SU-DHL-6 (cell line): ENCODE measurements at regions not wholly inside any gene's neighbourhood (a gene's known extent, or its start where the extent isn't known, plus 50 kb on each side); places are given as distances from the start of the nearest gene placed in this dataset.

Experiments
- H2AFZ ChIP-seq: fragments of 200-600 bp; sonication (generic); 2 replicates; pipeline ENCODE4 v1.6.1; 2014; ENCODE audit warnings: low read depth, mild to moderate bottlenecking, moderate library complexity, mixed read lengths, antibody characterized with exemption, low read length; ENCODE audit not compliant: severe bottlenecking
- H3F3A ChIP-seq: fragments of 200-600 bp; shearing (Covaris generic); 2 replicates; pipeline ENCODE4 v1.6.0; 2016; ENCODE audit warnings: antibody characterized with exemption, mild to moderate bottlenecking; ENCODE audit not compliant: insufficient read depth
- H3K27ac ChIP-seq: fragments of 200-600 bp; sonication (generic); 2 replicates; pipeline ENCODE4 v1.5.1; 2016; ENCODE audit warnings: low read depth, mild to moderate bottlenecking, low read length, moderate library complexity, mixed read lengths
- H3K27me3 ChIP-seq: fragments of 200-600 bp; sonication (generic), shearing (Covaris generic); 2 replicates; pipeline ENCODE4 v1.6.0; 2014; ENCODE audit warnings: mild to moderate bottlenecking, low read length
- H3K36me3 ChIP-seq: fragments of 200-600 bp; sonication (generic); 2 replicates; pipeline ENCODE4 v1.6.1; 2014; ENCODE audit warnings: mild to moderate bottlenecking, low read length, mixed read lengths
- H3K4me2 ChIP-seq: fragments of 300-600, 200-600 bp; shearing (Covaris generic), sonication (generic); 2 replicates; pipeline ENCODE4 v1.6.0; 2014; ENCODE audit warnings: low read length, low read depth, mild to moderate bottlenecking; ENCODE audit not compliant: poor library complexity, severe bottlenecking
- H3K4me3 ChIP-seq: fragments of 200-600 bp; sonication (generic); 2 replicates; pipeline ENCODE4 v1.5.1; 2014; ENCODE audit warnings: antibody characterized with exemption, low read length, mild to moderate bottlenecking, mixed read lengths; ENCODE audit not compliant: insufficient read depth, poor library complexity, severe bottlenecking
- H3K79me2 ChIP-seq: fragments of 200-600 bp; sonication (generic); 2 replicates; pipeline ENCODE4 v1.6.1; 2014; ENCODE audit warnings: mild to moderate bottlenecking, low read length, moderate library complexity; ENCODE audit not compliant: insufficient read depth
- H3K9ac ChIP-seq: fragments of 200-600 bp; sonication (generic); 2 replicates; pipeline ENCODE4 v1.7.0; 2014; ENCODE audit warnings: mild to moderate bottlenecking, low read length
- H3K9me2 ChIP-seq: fragments of 200-600 bp; sonication (generic); replicated peaks from 2 replicates; pipeline ENCODE4 v1.6.1; 2014; ENCODE audit warnings: low read length; ENCODE audit not compliant: insufficient read depth
- H3K9me3 ChIP-seq: fragments of 200-600 bp; sonication (generic); 2 replicates; pipeline ENCODE4 v1.6.1; 2014; ENCODE audit warnings: low read length, mixed read lengths; ENCODE audit not compliant: insufficient read depth
- H4K20me1 ChIP-seq: fragments of 200-600 bp; sonication (generic); 2 replicates; pipeline ENCODE4 v1.6.1; 2014; ENCODE audit warnings: low read depth, mild to moderate bottlenecking, antibody characterized with exemption, low read length, moderate library complexity, mixed read lengths
- CTCF ChIP-seq: fragments of 200-600 bp; sonication (generic); IDR thresholded peaks from one replicate; pipeline ENCODE4 v1.5.1; 2017; ENCODE audit warnings: antibody characterized with exemption, mild to moderate bottlenecking, low read length, moderate library complexity; ENCODE audit not compliant: insufficient read depth, poor library complexity, severe bottlenecking
- EZH2phosphoT487 ChIP-seq: fragments of 200-600 bp; sonication (generic), shearing (Covaris generic); conservative IDR thresholded peaks from 2 replicates; pipeline ENCODE4 v1.6.1; 2018; ENCODE audit warnings: mild to moderate bottlenecking, antibody characterized with exemption, low read length, moderate library complexity, mixed read lengths

- Histone ChIP-seq H3K27ac (no peak overlapping the region), H3K79me2 (no peaks in the 10 kb centered on the region), H3K9me2 (no peaks in the 10 kb centered on the region), H3K9ac (no peak overlapping the region), H3F3A (no peaks in the 10 kb centered on the region), H3K4me3 (no peak overlapping the region), H3K4me2 (no peak overlapping the region), H2AFZ (no peak overlapping the region), H3K9me3 (no peaks in the 10 kb centered on the region), H3K36me3 (no peaks in the 10 kb centered on the region), H3K27me3 (no peaks in the 10 kb centered on the region), H4K20me1 (no peaks in the 10 kb centered on the region)
- TF ChIP-seq EZH2phosphoT487 (no peak), CTCF (no peak)
These were observed 704.1 kb downstream of the PRELID2 start for GRCh38 chr5:145130996-145131395.

GRCh38 chr5:145129797-145130196, 705.3 kb downstream of the PRELID2 start:
- Histone ChIP-seq H3K9me3 (no peaks in the 10 kb centered on the region), H3K4me3 (no peak overlapping the region), H4K20me1 (no peaks in the 10 kb centered on the region), H3K36me3 (no peaks in the 10 kb centered on the region), H3K79me2 (no peaks in the 10 kb centered on the region), H3K27ac (no peak overlapping the region), H2AFZ (no peak overlapping the region), H3F3A (no peaks in the 10 kb centered on the region), H3K9me2 (no peaks in the 10 kb centered on the region), H3K4me2 (no peak overlapping the region), H3K9ac (no peak overlapping the region), H3K27me3 (no peaks in the 10 kb centered on the region)
- TF ChIP-seq CTCF, result no peak
- TF ChIP-seq EZH2phosphoT487, result no peak

- no peak overlapping the region for H3K27ac ChIP-seq
- H3K9me2 ChIP-seq, result no peaks in the 10 kb centered on the region
- no peaks in the 10 kb centered on the region for H3K9me3 ChIP-seq
- H3K4me2 ChIP-seq, result no peak overlapping the region
- H3F3A ChIP-seq, result no peaks in the 10 kb centered on the region
- no peak overlapping the region for H2AFZ ChIP-seq
- TF ChIP-seq CTCF (no peak), EZH2phosphoT487 (no peak)
- no peaks in the 10 kb centered on the region for H3K27me3 ChIP-seq
- H3K4me3 ChIP-seq, result no peak overlapping the region
- no peak overlapping the region for H3K9ac ChIP-seq
- H3K79me2 ChIP-seq, result no peaks in the 10 kb centered on the region
- H3K36me3 ChIP-seq, result no peaks in the 10 kb centered on the region
- H4K20me1 ChIP-seq, result no peaks in the 10 kb centered on the region
These were observed 710.3 kb downstream of the PRELID2 start for GRCh38 chr5:145124806-145125205.

- Histone ChIP-seq H4K20me1 (no peaks in the 10 kb centered on the region), H3K4me2 (no peak overlapping the region), H3K9me3 (no peaks in the 10 kb centered on the region)
These were observed 716.5 kb downstream of the PRELID2 start for GRCh38 chr5:145118611-145119010.

More at GRCh38 chr5:145118611-145119010, 716.5 kb downstream of the PRELID2 start:
- H3K27ac ChIP-seq, result no peak overlapping the region
- H3K9me2 ChIP-seq, result no peaks in the 10 kb centered on the region; the same call in 1 of the 2 replicates
- no peak for TF ChIP-seq CTCF
- TF ChIP-seq EZH2phosphoT487, result no peak
- no peaks in the 10 kb centered on the region for H3K27me3 ChIP-seq
- no peaks in the 10 kb centered on the region for H3F3A ChIP-seq
- H3K36me3 ChIP-seq, result no peaks in the 10 kb centered on the region
- no peak overlapping the region for H3K4me3 ChIP-seq
- H3K9ac ChIP-seq, result no peak overlapping the region
- H2AFZ ChIP-seq, result no peak overlapping the region
- H3K79me2 ChIP-seq, result no peaks in the 10 kb centered on the region
